K562 (cell line): ENCODE measurements at regions not wholly inside any gene's neighbourhood (a gene's known extent, or its start where the extent isn't known, plus 50 kb on each side); places are given as distances from the start of the nearest gene placed in this dataset.

Source experiments
- ELF2 ChIP-seq: fragments of 250-450 bp; sonication (Bioruptor Pico); IDR thresholded peaks from 2 replicates; pipeline ENCODE4 v1.5.0; 2021; ENCODE audit warnings: mild to moderate bottlenecking
- ETS2 ChIP-seq: IDR thresholded peaks from 2 replicates; pipeline ENCODE4 v1.6.1; 2016; ENCODE audit warnings: borderline replicate concordance, missing genetic modification characterization, mild to moderate bottlenecking, moderate library complexity, missing compliant biosample characterization; ENCODE audit not compliant: poor library complexity, severe bottlenecking
- MTA1 ChIP-seq: fragments of 450-650 bp; IDR thresholded peaks from 2 replicates; pipeline ENCODE4 v1.6.1; 2017; ENCODE audit warnings: borderline replicate concordance
- NR1H2 ChIP-seq: sonication (generic); formaldehyde crosslinking; IDR thresholded peaks from 2 replicates; pipeline ENCODE4 v1.4.0; 2020; ENCODE audit warnings: mild to moderate bottlenecking, missing genetic modification reagents
- PURB ChIP-seq: sonication (generic); formaldehyde crosslinking; IDR thresholded peaks from 2 replicates; pipeline ENCODE4 v1.9.0; 2021; ENCODE audit warnings: low read depth, mild to moderate bottlenecking, missing genetic modification reagents
- RBM14 ChIP-seq: fragments of 200-400 bp; formaldehyde crosslinking; IDR thresholded peaks from 2 replicates; pipeline ENCODE4 v1.6.1; 2018; ENCODE audit warnings: low read depth, mild to moderate bottlenecking, low read length, moderate library complexity, borderline replicate concordance; ENCODE audit not compliant: insufficient read depth
- SAFB2 ChIP-seq: fragments of 200-400 bp; formaldehyde crosslinking; IDR thresholded peaks from 2 replicates; pipeline ENCODE4 v1.6.1; 2018; ENCODE audit warnings: borderline replicate concordance, low read length, low read depth, moderate library complexity; ENCODE audit not compliant: severe bottlenecking
- SIRT6 ChIP-seq: IDR thresholded peaks from one replicate; pipeline ENCODE4 v1.6.1; 2012; ENCODE audit warnings: low read depth, mild to moderate bottlenecking, control low read depth, inconsistent platforms, low read length, moderate library complexity
- SMAD3 ChIP-seq: fragments of 450-650 bp; formaldehyde crosslinking; conservative IDR thresholded peaks from 2 replicates; pipeline ENCODE4 v1.4.0; 2020; ENCODE audit warnings: mild to moderate bottlenecking
- SNIP1 ChIP-seq: fragments of 450-650 bp; IDR thresholded peaks from 2 replicates; pipeline ENCODE4 v1.7.1; 2017; ENCODE audit warnings: low read depth, mild to moderate bottlenecking
- STAT5B ChIP-seq: fragments of 250-450 bp; sonication (Bioruptor Pico); IDR thresholded peaks from 2 replicates; pipeline ENCODE4 v1.8.0; 2021; ENCODE audit warnings: mild to moderate bottlenecking, inconsistent platforms
- ZKSCAN3 ChIP-seq: fragments of 250-450 bp; sonication (Bioruptor Pico); IDR thresholded peaks from 2 replicates; pipeline ENCODE4 v1.4.0; 2020
- ZNF239 ChIP-seq: fragments of 250-450 bp; sonication (Bioruptor Pico); IDR thresholded peaks from 2 replicates; pipeline ENCODE4 v1.4.0; 2020; ENCODE audit warnings: mild to moderate bottlenecking
- ZNF280B ChIP-seq: fragments of 250-450 bp; sonication (Bioruptor Pico); IDR thresholded peaks from 2 replicates; pipeline ENCODE4 v1.5.1; 2021; ENCODE audit warnings: mild to moderate bottlenecking
- ZNF311 ChIP-seq: fragments of 250-450 bp; sonication (Bioruptor Pico); IDR thresholded peaks from 2 replicates; pipeline ENCODE4 v1.4.0; 2020; ENCODE audit warnings: mild to moderate bottlenecking, moderate library complexity
- ZNF324 ChIP-seq: fragments of 250-450 bp; sonication (Bioruptor Pico); IDR thresholded peaks from 2 replicates; pipeline ENCODE4 v1.4.0; 2020; ENCODE audit warnings: mild to moderate bottlenecking
- ZNF609 ChIP-seq: sonication (generic); formaldehyde crosslinking; IDR thresholded peaks from 2 replicates; pipeline ENCODE4 v1.8.1; 2023; ENCODE audit warnings: missing genetic modification reagents, mild to moderate bottlenecking, borderline replicate concordance
- ZNF75A ChIP-seq: fragments of 450-650 bp; formaldehyde crosslinking; IDR thresholded peaks from 2 replicates; pipeline ENCODE4 v1.4.0; 2020; ENCODE audit warnings: mild to moderate bottlenecking
- ZNF764 ChIP-seq: fragments of 250-450 bp; sonication (Bioruptor Pico); IDR thresholded peaks from 2 replicates; pipeline ENCODE4 v1.4.0; 2020; ENCODE audit warnings: low read depth, mild to moderate bottlenecking, moderate library complexity
- TF ChIP-seq, protein P1 (sequence below): fragments of 450-650 bp; IDR thresholded peaks from 2 replicates; pipeline ENCODE4 v1.7.0; 2016; ENCODE audit warnings: borderline replicate concordance
- TF ChIP-seq, protein P2 (sequence below): fragments of 250-450 bp; sonication (Bioruptor Pico); IDR thresholded peaks from 2 replicates; pipeline ENCODE4 v1.8.0; 2021; ENCODE audit warnings: mild to moderate bottlenecking, moderate library complexity

GRCh38 chr20:41715526-41715925 lies 97.3 kb upstream of the CHD6 start (continued):
- TF ChIP-seq ZNF280B (CRISPR knock-in tag) (no peak), SAFB2 (no peak), ZNF75A (CRISPR knock-in tag) (no peak), ZKSCAN3 (CRISPR knock-in tag) (no peak), PURB (no peak), STAT5B (CRISPR knock-in tag) (no peak), ETS2 (tag) (no peak), ZNF239 (no peak), ELF2 (CRISPR knock-in tag) (no peak), SMAD3 (CRISPR knock-in tag) (no peak), SNIP1 (no peak), ZNF324 (CRISPR knock-in tag) (no peak), MTA1 (no peak), SIRT6 (no peak), ZNF311 (CRISPR knock-in tag) (no peak), ZNF764 (CRISPR knock-in tag) (no peak), RBM14 (no peak), NR1H2 (CRISPR knock-in tag) (no peak), ZNF609 (CRISPR knock-in tag) (no peak)
- TF ChIP-seq, protein P1, sequence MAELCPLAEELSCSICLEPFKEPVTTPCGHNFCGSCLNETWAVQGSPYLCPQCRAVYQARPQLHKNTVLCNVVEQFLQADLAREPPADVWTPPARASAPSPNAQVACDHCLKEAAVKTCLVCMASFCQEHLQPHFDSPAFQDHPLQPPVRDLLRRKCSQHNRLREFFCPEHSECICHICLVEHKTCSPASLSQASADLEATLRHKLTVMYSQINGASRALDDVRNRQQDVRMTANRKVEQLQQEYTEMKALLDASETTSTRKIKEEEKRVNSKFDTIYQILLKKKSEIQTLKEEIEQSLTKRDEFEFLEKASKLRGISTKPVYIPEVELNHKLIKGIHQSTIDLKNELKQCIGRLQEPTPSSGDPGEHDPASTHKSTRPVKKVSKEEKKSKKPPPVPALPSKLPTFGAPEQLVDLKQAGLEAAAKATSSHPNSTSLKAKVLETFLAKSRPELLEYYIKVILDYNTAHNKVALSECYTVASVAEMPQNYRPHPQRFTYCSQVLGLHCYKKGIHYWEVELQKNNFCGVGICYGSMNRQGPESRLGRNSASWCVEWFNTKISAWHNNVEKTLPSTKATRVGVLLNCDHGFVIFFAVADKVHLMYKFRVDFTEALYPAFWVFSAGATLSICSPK: no peak
- TF ChIP-seq, protein P2, sequence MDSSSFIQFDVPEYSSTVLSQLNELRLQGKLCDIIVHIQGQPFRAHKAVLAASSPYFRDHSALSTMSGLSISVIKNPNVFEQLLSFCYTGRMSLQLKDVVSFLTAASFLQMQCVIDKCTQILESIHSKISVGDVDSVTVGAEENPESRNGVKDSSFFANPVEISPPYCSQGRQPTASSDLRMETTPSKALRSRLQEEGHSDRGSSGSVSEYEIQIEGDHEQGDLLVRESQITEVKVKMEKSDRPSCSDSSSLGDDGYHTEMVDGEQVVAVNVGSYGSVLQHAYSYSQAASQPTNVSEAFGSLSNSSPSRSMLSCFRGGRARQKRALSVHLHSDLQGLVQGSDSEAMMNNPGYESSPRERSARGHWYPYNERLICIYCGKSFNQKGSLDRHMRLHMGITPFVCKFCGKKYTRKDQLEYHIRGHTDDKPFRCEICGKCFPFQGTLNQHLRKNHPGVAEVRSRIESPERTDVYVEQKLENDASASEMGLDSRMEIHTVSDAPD (CRISPR knock-in tag): no peak
